ENCODE measurements at regions not wholly inside any gene's neighbourhood (a gene's known extent, or its start where the extent isn't known, plus 50 kb on each side); places are given as distances from the start of the nearest gene placed in this dataset.

- no peak for TF ChIP-seq POLR2AphosphoS5 (IDR thresholded peaks at IDR 0.05; ENCODE audit: low read depth, low read length)
- TF ChIP-seq KDM1A (IDR thresholded peaks at IDR 0.05; ENCODE audit: borderline replicate concordance, low read length) = no peak
- no peak for TF ChIP-seq RXRA (IDR thresholded peaks at IDR 0.05; ENCODE audit: insufficient read depth, low read depth, low read length)
- TF ChIP-seq NRF1 (IDR thresholded peaks at IDR 0.05; ENCODE audit: low read depth, low read length) = no peak
- no peak for TF ChIP-seq FOSL1 (IDR thresholded peaks at IDR 0.05; ENCODE audit: insufficient read depth, low read depth, low read length)
- TF ChIP-seq, protein P1, sequence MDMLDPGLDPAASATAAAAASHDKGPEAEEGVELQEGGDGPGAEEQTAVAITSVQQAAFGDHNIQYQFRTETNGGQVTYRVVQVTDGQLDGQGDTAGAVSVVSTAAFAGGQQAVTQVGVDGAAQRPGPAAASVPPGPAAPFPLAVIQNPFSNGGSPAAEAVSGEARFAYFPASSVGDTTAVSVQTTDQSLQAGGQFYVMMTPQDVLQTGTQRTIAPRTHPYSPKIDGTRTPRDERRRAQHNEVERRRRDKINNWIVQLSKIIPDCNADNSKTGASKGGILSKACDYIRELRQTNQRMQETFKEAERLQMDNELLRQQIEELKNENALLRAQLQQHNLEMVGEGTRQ (IDR thresholded peaks at IDR 0.05; ENCODE audit: low read length) = no peak
Observed at GRCh38 chr11:86182976-86183584, 61.5 kb upstream of the EED start.
